ENCODE measurements at regions not wholly inside any gene's neighbourhood (a gene's known extent, or its start where the extent isn't known, plus 50 kb on each side); places are given as distances from the start of the nearest gene placed in this dataset.

- DNase-seq, result no peak
- no peak overlapping the region for H2AFZ ChIP-seq (ENCODE audit: low read length)
- H3K27me3 Mint-ChIP-seq (ENCODE audit: low read depth), result peaks cover 7% of the 10 kb centered on the region
Observed at GRCh38 chr2:234348081-234348480, 148.8 kb downstream of the ARL4C start.

More at GRCh38 chr2:234348081-234348480, 148.8 kb downstream of the ARL4C start:
- H3K9ac ChIP-seq (ENCODE audit: extremely low read depth, insufficient read length, low read length), result no peak overlapping the region
- H2BK15ac ChIP-seq (ENCODE audit: low read depth, low read length), result no peak overlapping the region
- H4K5ac ChIP-seq (ENCODE audit: insufficient read length, low read depth, low read length), result no peak overlapping the region
- no peak overlapping the region for H3K27ac Mint-ChIP-seq
- no peak overlapping the region for H3K14ac ChIP-seq (ENCODE audit: insufficient read depth, low read length)
- no peaks in the 10 kb centered on the region for H3K9me3 ChIP-seq (ENCODE audit: control insufficient read depth, low read depth, low read length)
- H3K4me1 ChIP-seq (ENCODE audit: insufficient read depth, low read length), result no peaks in the 10 kb centered on the region
- peaks cover 0 to 10% (median 2%) of the 10 kb centered on the region in 3 experiments; a peak in 5 of 7 replicates for H3K36me3 Mint-ChIP-seq (ENCODE audit: insufficient read depth in 1 of 3, low read depth in 3 of 3)
- no peak overlapping the region for H2BK20ac ChIP-seq (ENCODE audit: low read depth, low read length, poor library complexity, severe bottlenecking)
- no peak overlapping the region for H3K4ac ChIP-seq (ENCODE audit: low read depth, low read length)
- no peak overlapping the region for H2BK5ac ChIP-seq (ENCODE audit: insufficient read length, low read length)
- no peak overlapping the region for H2BK120ac ChIP-seq (ENCODE audit: low read depth, low read length, poor library complexity, severe bottlenecking)
- H3K18ac ChIP-seq (ENCODE audit: insufficient read length, low read depth, low read length), result no peak overlapping the region
- H3K27me3 ChIP-seq (ENCODE audit: insufficient read depth, low read length), result no peaks in the 10 kb centered on the region
- no peak overlapping the region for H3K4me3 Mint-ChIP-seq
- H3K79me2 ChIP-seq (ENCODE audit: insufficient read depth, low read length), result no peaks in the 10 kb centered on the region
- no peaks in the 10 kb centered on the region for H3K4me1 Mint-ChIP-seq
- H2AK5ac ChIP-seq (ENCODE audit: insufficient read length, low read length), result no peak overlapping the region
- TF ChIP-seq CTCF (conservative IDR thresholded peaks at IDR 0.05), result no peak
- H3K23ac ChIP-seq (ENCODE audit: insufficient read length, low read depth, low read length), result no peak overlapping the region
- H4K8ac ChIP-seq (replicated peaks; ENCODE audit: insufficient read length, low read depth, low read length), result no peak overlapping the region
- H3K79me1 ChIP-seq (ENCODE audit: insufficient read depth, low read depth, low read length, poor library complexity, severe bottlenecking), result no peaks in the 10 kb centered on the region
- H3K27ac ChIP-seq (ENCODE audit: insufficient read length, low read depth, low read length), result no peak overlapping the region
- peaks cover 9% of the 10 kb centered on the region in 2 experiments; a peak in 3 of 5 replicates for H3K9me3 Mint-ChIP-seq
- no peak overlapping the region for H3K56ac ChIP-seq (ENCODE audit: insufficient read length, low read depth, low read length)
- no peaks in the 10 kb centered on the region for H3K23me2 ChIP-seq (ENCODE audit: insufficient read length, low read depth, low read length, poor library complexity, severe bottlenecking)
- no peaks in the 10 kb centered on the region for H4K20me1 ChIP-seq (ENCODE audit: control insufficient read depth, insufficient read depth, insufficient read length)
- H3T11ph ChIP-seq (ENCODE audit: low read length), result no peak overlapping the region
- no peak overlapping the region for H2BK12ac ChIP-seq (ENCODE audit: insufficient read length, low read depth, low read length)
- WGBS (ENCODE audit: extremely low coverage, insufficient read length, low lambda C conversion rate), result no CpG with 5 or more reads among the region's 9 CpGs
- H3K4me2 ChIP-seq (ENCODE audit: insufficient read depth, insufficient read length, low read length), result no peak overlapping the region
- no peak overlapping the region for H4K91ac ChIP-seq (ENCODE audit: insufficient read length, low read depth, low read length)

All from H9 (cell line).